NCI-H1930 (cell line): ENCODE measurements at regions not wholly inside any gene's neighbourhood (a gene's known extent, or its start where the extent isn't known, plus 50 kb on each side); places are given as distances from the start of the nearest gene placed in this dataset.
"Not testable (repeated sequence)": the region's sequence is repeated elsewhere in the genome, so short reads cannot be mapped to it uniquely, and the experiment has no call there.

Source experiments
- DNase-seq, 2 experiments: peaks; one replicate each; lab custom pipeline; 2025; lab: John Stamatoyannopoulos, UW

DNA sequence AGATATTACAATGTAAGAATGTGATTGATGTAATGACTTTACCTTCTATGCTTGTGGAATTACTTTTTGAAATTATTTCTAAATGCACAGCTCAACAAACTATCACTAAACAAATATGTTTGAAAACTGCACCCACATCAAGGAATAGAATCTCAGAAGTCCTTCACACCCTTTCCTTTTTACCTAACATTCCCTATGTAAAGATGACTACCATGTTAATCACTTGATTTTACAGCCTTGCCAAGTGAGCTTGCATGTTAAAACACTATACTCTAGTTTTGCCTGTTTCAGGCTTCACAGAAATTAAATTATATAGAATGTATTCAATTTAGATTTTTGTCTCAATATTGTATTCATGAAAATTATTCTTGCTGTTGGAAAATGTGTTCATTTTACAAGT lies 1169.4 kb upstream of the CELF2 start:
- DNase-seq: no peak

DNA sequence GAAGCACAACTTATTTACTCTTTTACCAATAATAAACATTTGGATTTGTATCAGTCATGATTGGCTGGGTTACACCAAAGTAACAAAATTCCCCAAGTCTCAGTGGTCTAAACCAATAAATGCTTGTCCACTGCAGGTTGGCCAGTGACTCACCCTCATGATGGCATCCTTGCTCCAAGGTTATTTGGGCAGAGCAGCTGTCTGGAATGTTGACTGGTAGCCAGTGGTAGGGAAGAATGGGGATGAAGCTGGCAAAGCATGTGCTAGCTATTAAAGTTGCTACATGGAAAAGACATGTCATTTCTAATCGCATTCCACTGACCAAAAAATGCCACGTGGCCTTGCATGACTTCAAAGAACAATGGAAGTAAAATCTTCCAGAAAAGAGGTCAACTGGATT lies 1168.7 kb upstream of the CELF2 start:
- DNase-seq: no peak

DNA sequence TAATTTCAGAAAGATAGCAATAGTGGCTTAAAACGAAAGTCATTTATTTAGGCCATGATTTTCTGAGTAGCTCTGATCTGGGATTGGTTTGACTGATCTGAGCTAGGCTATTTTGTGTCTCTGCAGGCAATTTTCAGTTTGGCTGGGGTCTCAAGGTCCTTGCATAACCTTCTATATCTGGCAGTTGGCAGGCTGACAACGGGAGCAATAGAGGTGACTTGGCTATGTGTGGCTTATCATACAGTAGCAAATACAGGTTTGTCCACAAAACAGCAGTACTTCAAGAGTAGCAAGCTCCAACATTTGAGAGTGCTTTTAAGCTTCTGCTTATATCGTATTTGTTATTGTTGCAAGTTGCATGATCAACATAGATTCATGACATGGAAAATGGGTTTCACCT lies 1167.3 kb upstream of the CELF2 start:
- no peak for DNase-seq

GRCh38 chr10:9851808-9852207 lies 1165.9 kb upstream of the CELF2 start:
- no peak for DNase-seq

GRCh38 chr10:9853405-9854355 lies 1164.0 kb upstream of the CELF2 start:
- DNase-seq: no peak

DNA sequence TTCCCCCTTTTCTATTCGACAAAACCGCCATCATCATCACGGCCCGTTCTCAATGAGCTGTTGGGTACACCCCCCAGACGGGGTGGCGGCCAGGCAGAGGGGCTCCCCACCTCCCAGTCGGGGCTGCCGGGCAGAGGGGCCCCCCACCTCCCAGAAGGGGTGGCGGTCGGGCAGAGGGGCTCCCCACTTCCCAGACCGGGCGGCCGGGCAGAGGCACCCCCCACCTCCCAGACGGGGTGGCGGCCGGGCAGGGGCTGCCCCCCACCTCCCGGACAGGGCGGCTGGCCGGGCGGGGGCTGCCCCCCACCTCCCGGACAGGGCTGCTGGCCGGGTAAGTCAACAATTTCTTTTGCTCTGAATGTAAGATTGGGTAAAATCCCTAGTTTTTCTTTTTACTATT lies 1162.2 kb upstream of the CELF2 start:
- not testable (repeated sequence) for DNase-seq

GRCh38 chr10:9858816-9859215 lies 1158.9 kb upstream of the CELF2 start:
- DNase-seq: no peak

GRCh38 chr10:9860045-9860444 lies 1157.6 kb upstream of the CELF2 start:
- no peak for DNase-seq

DNA sequence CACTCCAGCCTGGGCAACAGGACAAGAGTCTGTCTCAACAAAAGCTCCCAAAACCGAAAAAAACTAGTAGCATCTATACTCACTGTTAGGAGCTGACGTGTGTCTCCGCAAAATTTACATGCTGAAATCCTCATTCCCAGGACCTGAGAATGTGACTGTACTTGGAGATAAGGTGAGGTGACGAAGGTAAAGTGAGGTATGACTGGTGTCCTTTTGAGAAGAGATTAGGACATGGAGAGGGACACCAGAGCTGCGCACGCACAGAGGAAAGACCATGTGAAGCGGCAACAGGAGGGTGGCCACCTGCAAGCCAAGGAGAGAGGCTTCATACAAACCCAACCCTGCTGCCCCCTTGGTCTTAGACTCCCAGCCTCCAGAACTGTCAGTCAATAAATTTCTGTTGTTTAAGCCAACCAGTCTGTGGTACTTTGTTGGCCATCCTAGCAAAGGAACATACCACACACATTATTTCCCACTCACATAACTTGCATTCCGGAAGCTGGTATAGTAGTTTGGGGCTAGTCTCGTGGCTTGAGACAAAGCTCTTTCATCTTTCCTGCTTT lies 1154.0 kb upstream of the CELF2 start:
- no peak for DNase-seq

GRCh38 chr10:9868499-9868898 lies 1149.2 kb upstream of the CELF2 start:
- DNase-seq: no peak

DNA sequence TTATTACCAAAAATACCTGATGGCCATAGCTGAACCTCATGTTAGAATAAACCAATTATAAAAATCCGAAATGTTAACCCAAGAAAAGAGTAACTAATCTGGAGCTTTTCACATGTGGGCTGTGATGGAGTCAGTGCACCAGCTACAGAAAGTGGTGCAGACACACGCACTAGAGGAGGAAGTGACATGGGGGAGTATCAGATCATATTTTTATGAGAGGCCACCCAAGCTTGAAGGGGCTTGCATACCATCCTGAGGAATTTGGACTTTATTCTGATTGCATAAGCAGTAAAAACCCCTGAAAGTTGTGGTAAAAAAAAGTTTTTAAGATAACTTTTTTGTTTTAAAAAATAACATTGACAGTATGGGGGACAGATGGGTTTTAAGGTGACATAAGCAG lies 1148.5 kb upstream of the CELF2 start:
- no peak for DNase-seq

- no peak for DNase-seq
Measured at GRCh38 chr10:9869606-9870176, 1148.0 kb upstream of the CELF2 start.

DNA sequence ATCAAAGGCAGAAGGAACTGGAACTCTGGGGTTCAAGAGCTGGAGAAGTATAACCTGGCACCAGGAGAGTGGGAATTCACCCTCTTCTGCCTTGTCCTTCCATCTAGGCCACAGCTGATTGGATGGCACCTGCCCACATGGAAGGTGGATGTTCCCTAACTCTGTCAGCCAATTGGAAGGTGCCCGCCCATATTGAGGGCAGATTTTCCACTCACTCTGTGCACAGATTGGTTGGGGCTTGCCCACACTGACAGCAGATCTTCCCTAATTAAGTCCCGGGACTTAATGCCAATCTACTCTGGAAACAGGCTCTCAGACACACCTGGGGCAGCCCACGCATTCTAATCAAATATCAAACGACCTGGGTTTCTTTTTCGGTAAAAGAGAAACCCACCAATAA lies 1142.3 kb upstream of the CELF2 start:
- no peak for DNase-seq

DNA sequence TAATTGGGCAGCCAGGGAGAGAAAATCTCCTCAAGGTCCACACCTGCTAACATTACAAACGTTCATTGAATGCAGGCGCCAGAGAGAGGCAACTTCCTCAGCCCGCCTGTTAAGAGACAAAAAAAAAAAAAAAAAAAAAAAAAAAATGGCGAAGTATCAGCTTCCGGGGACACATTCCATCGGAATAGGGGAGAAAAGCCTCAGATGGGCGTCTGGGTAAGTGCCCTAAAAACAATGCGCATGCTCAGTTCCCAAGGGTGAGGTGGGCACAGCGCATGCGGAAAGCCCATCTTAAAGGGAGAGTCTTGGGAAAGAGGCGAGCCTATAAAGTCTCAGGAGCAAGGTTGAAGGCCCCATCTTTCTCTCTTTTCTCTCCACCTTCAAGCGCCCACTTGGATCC lies 1139.7 kb upstream of the CELF2 start:
- no peak for DNase-seq

- DNase-seq: no peak
Measured at GRCh38 chr10:9878383-9878782, 1139.3 kb upstream of the CELF2 start.

DNA sequence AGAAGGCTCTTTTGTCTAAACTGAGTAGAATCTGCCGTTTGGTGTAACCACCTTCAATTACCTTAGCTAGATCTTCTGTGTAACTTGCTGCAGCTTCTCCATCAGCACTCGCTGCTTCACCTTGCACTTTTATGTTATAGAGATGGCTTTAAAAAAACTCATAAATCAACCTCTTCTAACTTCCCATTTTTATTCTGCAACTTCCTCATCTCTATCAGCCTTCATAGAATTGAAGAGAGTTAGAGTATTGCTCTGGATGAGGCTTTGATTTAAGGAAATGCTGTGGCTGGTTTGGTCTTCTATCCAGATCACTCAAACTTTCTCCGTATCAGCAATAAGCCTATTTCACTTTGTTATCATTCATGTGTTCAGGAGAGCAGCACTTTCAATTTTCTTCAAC lies 1131.9 kb upstream of the CELF2 start:
- no peak for DNase-seq

DNA sequence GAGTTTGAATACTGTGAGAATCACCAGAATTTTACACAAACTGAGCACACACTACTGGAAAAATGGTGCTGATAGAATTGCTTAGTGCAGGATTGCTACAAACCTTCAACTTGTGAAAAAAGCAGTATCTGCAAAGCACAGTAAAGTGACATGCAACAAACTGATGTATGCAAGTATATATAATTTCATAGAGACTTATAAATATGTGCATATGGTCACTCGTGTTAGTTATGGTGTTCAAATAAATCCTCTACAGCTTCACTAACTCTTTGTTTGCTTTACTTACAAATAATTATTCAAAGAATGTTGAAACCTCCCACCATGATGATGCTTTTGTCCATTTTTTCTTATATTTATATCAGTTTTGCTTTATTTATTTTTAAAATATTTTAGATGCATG lies 1130.9 kb upstream of the CELF2 start:
- no peak for DNase-seq

DNA sequence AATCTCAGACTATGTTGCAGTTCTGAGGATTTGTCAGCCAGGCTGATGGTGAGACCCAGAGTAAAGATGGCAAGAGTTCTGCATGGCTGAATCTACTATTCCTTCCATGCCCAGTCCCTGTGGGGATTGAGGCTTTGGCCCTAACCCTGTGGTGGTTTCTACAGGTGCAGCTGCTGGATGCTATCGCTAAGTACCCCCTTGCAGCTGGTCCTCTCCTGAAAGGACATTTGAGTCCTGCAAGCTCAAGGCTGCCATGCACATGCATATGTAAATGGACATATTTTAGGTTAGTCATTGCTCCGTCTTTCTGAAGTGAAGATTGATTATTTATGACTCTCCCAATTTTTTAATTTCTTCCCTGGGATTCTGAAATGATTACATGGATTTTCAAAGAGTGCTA lies 1122.2 kb upstream of the CELF2 start:
- no peak for DNase-seq

DNA sequence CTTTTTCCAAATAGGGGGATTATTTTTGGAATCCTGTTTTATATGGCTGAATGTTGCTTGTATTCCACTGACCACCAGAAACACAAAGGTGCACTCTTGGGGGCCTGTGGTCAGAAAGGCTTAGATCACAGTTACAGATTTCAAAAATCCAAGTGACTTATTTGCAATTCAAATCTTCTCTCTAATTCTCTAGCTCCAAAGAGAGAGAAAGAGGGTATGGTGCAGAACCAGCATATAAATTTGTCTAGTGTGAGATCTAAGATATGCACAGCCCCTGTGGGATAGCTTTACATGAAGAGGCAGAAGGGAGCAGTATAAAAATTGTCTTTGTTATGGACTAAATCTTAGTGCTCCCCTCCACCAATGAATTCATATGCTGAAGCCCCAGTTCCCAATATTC lies 1121.7 kb upstream of the CELF2 start:
- no peak for DNase-seq

- no peak for DNase-seq
Measured at GRCh38 chr10:9898633-9899395, 1118.9 kb upstream of the CELF2 start.

DNA sequence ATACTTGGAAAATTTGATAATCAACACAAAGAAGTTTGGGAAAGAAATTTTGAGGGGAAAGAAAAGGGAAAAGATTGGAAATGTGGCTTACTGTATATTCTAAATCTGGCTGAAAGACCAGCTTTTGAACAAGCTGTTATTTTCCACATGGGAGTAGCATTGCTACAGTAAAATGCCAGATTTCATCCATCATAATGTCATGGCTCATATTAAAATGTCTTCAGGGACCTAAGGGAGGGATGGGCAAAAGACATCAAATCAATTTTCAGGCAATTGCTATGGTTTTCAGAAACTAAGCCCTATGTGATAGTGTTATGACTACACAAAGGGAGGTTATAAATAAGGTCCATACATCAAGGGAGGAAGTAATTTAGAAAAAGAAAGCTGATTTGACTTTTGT lies 1116.9 kb upstream of the CELF2 start:
- no peak for DNase-seq

- DNase-seq: no peak
Measured at GRCh38 chr10:9901971-9902370, 1115.7 kb upstream of the CELF2 start.

DNA sequence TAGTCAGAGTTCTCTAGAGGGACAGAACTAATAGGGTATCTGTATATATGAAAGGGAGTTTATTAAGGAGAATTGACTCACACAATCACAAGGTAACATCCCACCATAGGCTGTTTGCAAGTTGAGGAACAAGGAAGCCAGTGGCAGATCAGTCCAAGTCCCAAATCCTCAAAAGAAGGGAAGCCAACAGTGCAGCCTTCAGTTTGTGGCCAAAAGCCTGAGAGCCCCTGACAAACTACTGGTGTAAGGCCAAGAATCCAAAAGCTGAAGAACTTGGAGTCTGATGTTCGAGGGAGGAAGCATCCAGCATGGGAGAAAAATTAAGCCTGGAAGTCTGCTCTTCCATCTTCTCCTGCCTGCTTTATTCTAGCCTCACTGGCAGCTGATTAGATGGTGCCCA lies 1107.2 kb upstream of the CELF2 start:
- DNase-seq: no peak
